Gastroesophageal sphincter (tissue), 4 donors: ENCODE measurements at regions not wholly inside any gene's neighbourhood (a gene's known extent, or its start where the extent isn't known, plus 50 kb on each side); places are given as distances from the start of the nearest gene placed in this dataset.

Source experiments
- ATAC-seq: fragments of 150-250 bp; one replicate; pipeline ENCODE4 v1.9.1; 2016; ENCODE audit warnings: mild to moderate bottlenecking, moderate library complexity
- H3K27ac ChIP-seq, 4 donors: fragments of 200-600 bp; sonication (generic) in 3 of 4; 1 replicate in 3 of 4; 2 replicates in 1 of 4; pipeline ENCODE4 v1.5.1; 2016 to 2019
- H3K27me3 ChIP-seq: fragments of 200-600 bp; sonication (generic); one replicate; pipeline ENCODE4 v1.5.1; 2019
- H3K36me3 ChIP-seq, 2 donors: fragments of 200-600 bp; sonication (generic); one replicate each; pipeline ENCODE4 v1.5.1; 2019; ENCODE audit warnings: control low read depth in 1 of 2
- H3K4me1 ChIP-seq, 3 donors: fragments of 200-600 bp; sonication (generic); 1 replicate in 2 of 3; 2 replicates in 1 of 3; pipeline ENCODE4 v1.5.1; 2016 to 2019; ENCODE audit warnings: control low read depth in 2 of 3
- H3K4me3 ChIP-seq, 2 donors: fragments of 200-600 bp; sonication (generic); one replicate each; pipeline ENCODE4 v1.5.1; 2019; ENCODE audit warnings: mild to moderate bottlenecking in 1 of 2, moderate library complexity in 1 of 2
- H3K9me3 ChIP-seq, 3 donors: fragments of 200-600 bp; sonication (generic); one replicate each; pipeline ENCODE4 v1.5.1; 2017 to 2019; ENCODE audit warnings: control low read depth in 2 of 3
- CTCF ChIP-seq, 4 experiments: fragments of 200-600 bp in 2 of 4; fragments of 450-650 bp in 2 of 4; sonication (generic) in 1 of 4; IDR thresholded peaks; one replicate each; pipeline ENCODE4 v1.5.1; 2017 to 2019; ENCODE audit warnings: antibody characterized with exemption in 4 of 4, mild to moderate bottlenecking in 2 of 4, moderate library complexity in 2 of 4
- EP300 ChIP-seq: sonication (generic); formaldehyde crosslinking; IDR thresholded peaks from one replicate; pipeline ENCODE4 v1.6.1; 2017; ENCODE audit warnings: antibody characterized with exemption, mild to moderate bottlenecking
- POLR2A ChIP-seq, 2 donors: fragments of 450-650 bp; IDR thresholded peaks; one replicate each; pipeline ENCODE4 v1.6.1; 2017; ENCODE audit warnings: antibody characterized with exemption in 2 of 2, mild to moderate bottlenecking in 2 of 2, moderate library complexity in 1 of 2
- POLR2AphosphoS5 ChIP-seq: sonication (generic); formaldehyde crosslinking; IDR thresholded peaks from one replicate; pipeline ENCODE4 v1.6.1; 2017; ENCODE audit warnings: antibody characterized with exemption
- WGBS, 2 donors: methylation state at CpG; one replicate each; pipeline ENCODE4 v1.1.5; 2018; ENCODE audit warnings: low coverage in 1 of 2; 5-methylcytosine and 5-hydroxymethylcytosine counted together

DNA sequence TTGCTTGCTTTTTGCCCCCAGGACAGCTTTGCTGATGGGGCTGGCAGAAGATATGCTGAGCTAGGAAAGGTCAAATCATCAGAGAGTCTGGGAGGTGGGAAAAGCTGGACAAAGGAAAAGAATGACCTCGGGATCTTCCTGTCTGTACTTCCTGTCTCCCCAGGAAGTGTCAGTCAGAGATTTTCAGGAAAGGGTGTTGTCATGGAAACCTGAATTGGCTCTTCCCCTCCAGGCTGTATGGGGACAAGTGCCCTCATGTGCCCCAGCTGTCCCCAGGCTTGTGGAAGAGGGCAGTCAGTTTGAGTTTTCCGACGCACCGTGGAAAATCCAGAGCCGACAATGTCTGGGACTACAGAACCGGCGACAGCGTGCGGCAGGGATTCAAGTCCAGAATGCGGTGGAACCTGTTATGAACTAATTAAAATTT lies 122.7 kb upstream of the ZFHX3 start:
- Histone ChIP-seq H3K27me3 (no peaks in the 10 kb centered on the region), H3K27ac (no peak overlapping the region), H3K9me3 (no peaks in the 10 kb centered on the region), H3K36me3 (no peaks in the 10 kb centered on the region), H3K4me3 (no peak overlapping the region), H3K4me1 (peaks cover 0 to 23% (median 6%) of the 10 kb centered on the region in 3 donors)
- no peak for ATAC-seq
- WGBS, 2 donors = 80 to 83% methylated on average over 1 to 6 of the region's 10 CpGs
- TF ChIP-seq CTCF (IDR thresholded peaks at IDR 0.05) (no peak), POLR2AphosphoS5 (no peak), EP300 (no peak)

DNA sequence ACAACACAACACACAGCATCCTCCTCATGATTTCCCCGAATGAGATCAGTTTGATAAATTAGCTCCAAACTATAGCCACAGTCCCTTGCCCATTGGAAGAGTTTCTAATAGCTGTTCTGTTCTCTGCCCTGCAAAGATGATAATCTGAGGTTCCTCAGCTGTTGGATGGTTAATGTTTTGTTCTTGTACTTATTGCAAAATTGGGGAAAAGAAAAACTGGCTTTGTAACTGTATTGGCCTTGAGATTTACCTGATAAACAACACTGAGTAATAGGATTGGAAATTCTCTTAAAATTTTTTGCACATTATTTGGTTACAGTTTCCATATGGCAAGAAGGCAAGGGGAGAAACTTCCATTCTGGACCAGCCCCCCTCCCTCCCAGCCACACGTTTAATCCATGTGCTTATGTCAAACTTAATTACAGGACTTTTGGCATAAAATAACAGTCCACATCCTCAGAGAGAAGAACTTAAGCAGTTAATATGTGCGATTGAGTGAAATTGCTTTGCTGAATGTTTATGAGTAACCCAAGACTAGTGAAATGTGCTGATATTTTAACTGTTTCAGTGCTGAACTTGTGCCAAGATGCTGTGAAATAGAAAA lies 119.1 kb upstream of the ZFHX3 start:
- Histone ChIP-seq H3K27ac (peak overlapping the region in 3 of 4 donors; percentile 38 to 64 (median 60)), H3K36me3 (no peaks in the 10 kb centered on the region), H3K4me1 (peaks cover 0 to 3% (median 0%) of the 10 kb centered on the region in 3 donors), H3K4me3 (peak overlapping the region in 1 of 2 donors; percentile 23), H3K27me3 (no peaks in the 10 kb centered on the region), H3K9me3 (no peaks in the 10 kb centered on the region)
- TF ChIP-seq EP300 = no peak
- no peak for TF ChIP-seq POLR2AphosphoS5
- TF ChIP-seq CTCF (IDR thresholded peaks at IDR 0.05) = no peak
- TF ChIP-seq POLR2A (IDR thresholded peaks at IDR 0.05) = no peak
- 21 to 43% methylated on average over 3 of the region's 3 CpGs for WGBS, 2 donors
- peak; percentile 35 for ATAC-seq

- peak overlapping the region in 3 of 4 donors; percentile 38 to 64 (median 60) for H3K27ac ChIP-seq
These were observed 118.5 kb upstream of the ZFHX3 start for GRCh38 chr16:73166441-73166851.

GRCh38 chr16:73163238-73163815 lies 115.4 kb upstream of the ZFHX3 start:
- WGBS, 2 donors = 7 to 66% methylated on average over 2 to 5 of the region's 5 CpGs
- Histone ChIP-seq H3K4me1 (no peaks in the 10 kb centered on the region), H3K27ac (no peak overlapping the region), H3K9me3 (no peaks in the 10 kb centered on the region), H3K36me3 (no peaks in the 10 kb centered on the region), H3K27me3 (no peaks in the 10 kb centered on the region), H3K4me3 (no peak overlapping the region)
- ATAC-seq = no peak
- no peak for TF ChIP-seq POLR2AphosphoS5
- no peak for TF ChIP-seq POLR2A (IDR thresholded peaks at IDR 0.05)
- TF ChIP-seq CTCF (IDR thresholded peaks at IDR 0.05) = no peak
- TF ChIP-seq EP300 = no peak

More at GRCh38 chr16:73166441-73166851, 118.5 kb upstream of the ZFHX3 start:
- no peaks in the 10 kb centered on the region for H3K4me1 ChIP-seq
- H3K9me3 ChIP-seq = no peaks in the 10 kb centered on the region
- ATAC-seq = peak; percentile 65
- no peaks in the 10 kb centered on the region for H3K27me3 ChIP-seq
- TF ChIP-seq EP300 = no peak
- no peak for TF ChIP-seq POLR2AphosphoS5
- TF ChIP-seq CTCF (IDR thresholded peaks at IDR 0.05) = no peak
- no peak for TF ChIP-seq POLR2A (IDR thresholded peaks at IDR 0.05)
- H3K4me3 ChIP-seq = peak overlapping the region in 1 of 2 donors; percentile 23
- H3K36me3 ChIP-seq = no peaks in the 10 kb centered on the region
- WGBS, 2 donors = 45 to 47% methylated on average over 2 to 5 of the region's 5 CpGs

GRCh38 chr16:73161977-73162376 lies 114.0 kb upstream of the ZFHX3 start:
- Histone ChIP-seq H3K4me3 (no peak overlapping the region), H3K9me3 (no peaks in the 10 kb centered on the region), H3K27me3 (no peaks in the 10 kb centered on the region), H3K27ac (no peak overlapping the region), H3K36me3 (no peaks in the 10 kb centered on the region), H3K4me1 (no peaks in the 10 kb centered on the region)
- WGBS, 2 donors = 83 to 84% methylated on average over 1 to 4 of the region's 4 CpGs
- no peak for ATAC-seq
- no peak for TF ChIP-seq CTCF (IDR thresholded peaks at IDR 0.05)
- TF ChIP-seq POLR2AphosphoS5 = no peak
- no peak for TF ChIP-seq EP300
- no peak for TF ChIP-seq POLR2A (IDR thresholded peaks at IDR 0.05)
